Smooth muscle cell (in vitro differentiated cells): ENCODE measurements at regions not wholly inside any gene's neighbourhood (a gene's known extent, or its start where the extent isn't known, plus 50 kb on each side); places are given as distances from the start of the nearest gene placed in this dataset.

ENCODE experiments used
- DNase-seq: peaks from one replicate; lab custom pipeline; 2025; ENCODE audit not compliant: unreplicated experiment; lab: John Stamatoyannopoulos, UW
- H2AFZ ChIP-seq: fragments of 200-600 bp; sonication (generic); 2 replicates; pipeline ENCODE4 v1.6.0; 2016; ENCODE audit warnings: antibody characterized with exemption, low read depth, mild to moderate bottlenecking
- H3F3A ChIP-seq: fragments of 200-600 bp; sonication (generic); 2 replicates; pipeline ENCODE4 v1.6.0; 2017; ENCODE audit warnings: antibody characterized with exemption, low read depth
- H3K27ac ChIP-seq: fragments of 200-600 bp; sonication (generic); 2 replicates; pipeline ENCODE4 v1.5.1; 2016; ENCODE audit warnings: low read depth, mild to moderate bottlenecking
- H3K27me3 ChIP-seq: fragments of 200-600 bp; sonication (generic); 2 replicates; pipeline ENCODE4 v1.6.1; 2016; ENCODE audit warnings: low read depth, mild to moderate bottlenecking
- H3K36me3 ChIP-seq: fragments of 200-600 bp; sonication (generic); 2 replicates; pipeline ENCODE4 v1.5.1; 2016; ENCODE audit warnings: low read depth
- H3K4me1 ChIP-seq: fragments of 200-600 bp; sonication (generic); 2 replicates; pipeline ENCODE4 v1.5.1; 2016; ENCODE audit warnings: low read depth
- H3K4me2 ChIP-seq: fragments of 200-600 bp; sonication (generic); 2 replicates; pipeline ENCODE4 v1.6.0; 2016; ENCODE audit warnings: mild to moderate bottlenecking
- H3K4me3 ChIP-seq: fragments of 200-600 bp; sonication (generic); 2 replicates; pipeline ENCODE4 v1.5.1; 2016; ENCODE audit warnings: mild to moderate bottlenecking
- H3K79me2 ChIP-seq: fragments of 200-600 bp; sonication (generic); 2 replicates; pipeline ENCODE4 v1.6.0; 2016; ENCODE audit warnings: low read depth, mild to moderate bottlenecking
- H3K9ac ChIP-seq: fragments of 200-600 bp; sonication (generic); 2 replicates; pipeline ENCODE4 v1.6.0; 2016; ENCODE audit warnings: low read depth
- H3K9me3 ChIP-seq: fragments of 200-600 bp; sonication (generic); replicated peaks from 2 replicates; pipeline ENCODE4 v1.5.1; 2016; ENCODE audit warnings: low read depth
- H4K20me1 ChIP-seq: fragments of 200-600 bp; sonication (generic); 2 replicates; pipeline ENCODE4 v1.6.0; 2016; ENCODE audit warnings: low read depth
- CTCF ChIP-seq: fragments of 200-600 bp; sonication (generic); IDR thresholded peaks from 2 replicates; pipeline ENCODE4 v1.5.1; 2017; ENCODE audit warnings: borderline replicate concordance, mild to moderate bottlenecking, antibody characterized with exemption; ENCODE audit not compliant: insufficient read depth, poor library complexity, severe bottlenecking
- WGBS: methylation state at CpG from one replicate; pipeline ENCODE4 v1.1.7; 2016; ENCODE audit warnings: low lambda C conversion rate; 5-methylcytosine and 5-hydroxymethylcytosine counted together

DNA sequence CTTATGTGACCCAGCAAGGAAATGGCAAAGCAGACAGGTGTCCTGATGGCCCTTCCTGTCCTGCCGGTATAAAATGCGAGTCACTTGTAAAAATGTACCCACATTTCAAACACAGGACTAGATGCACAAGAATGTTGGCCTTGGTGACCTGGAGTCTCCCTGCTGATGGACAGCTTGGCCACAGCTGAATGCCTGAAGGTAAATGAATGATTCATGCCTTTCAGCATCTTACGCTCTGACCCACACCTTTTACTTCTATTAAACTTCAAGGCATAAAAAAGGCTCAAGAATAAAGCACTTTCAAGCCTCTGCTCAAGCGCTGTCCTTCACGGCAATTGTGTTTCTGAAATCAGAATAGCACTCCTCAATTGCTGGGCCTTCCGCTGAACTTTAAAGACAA, 228.0 kb upstream of the SLCO3A1 start:
- H3K27me3 ChIP-seq, result no peaks in the 10 kb centered on the region
- H3K4me1 ChIP-seq, result peaks cover 14% of the 10 kb centered on the region
- 69% methylated on average over 6 of the region's 6 CpGs for WGBS
- no peaks in the 10 kb centered on the region for H3K9me3 ChIP-seq
- no peak overlapping the region for H3K4me3 ChIP-seq
- no peak overlapping the region for H2AFZ ChIP-seq
- no peak for TF ChIP-seq CTCF
- H3K36me3 ChIP-seq, result no peaks in the 10 kb centered on the region
- no peaks in the 10 kb centered on the region for H4K20me1 ChIP-seq
- H3K27ac ChIP-seq, result no peak overlapping the region
- H3F3A ChIP-seq, result no peaks in the 10 kb centered on the region
- no peak for DNase-seq
- no peak overlapping the region for H3K9ac ChIP-seq
- H3K4me2 ChIP-seq, result no peak overlapping the region
- no peaks in the 10 kb centered on the region for H3K79me2 ChIP-seq

- no peak for TF ChIP-seq CTCF
- Histone ChIP-seq H4K20me1 (no peaks in the 10 kb centered on the region), H3K27ac (no peak overlapping the region), H3K4me2 (no peak overlapping the region), H3K27me3 (no peaks in the 10 kb centered on the region), H3K9me3 (no peaks in the 10 kb centered on the region), H3K4me3 (no peak overlapping the region), H3K4me1 (peaks cover 9% of the 10 kb centered on the region), H3K36me3 (no peaks in the 10 kb centered on the region), H3K9ac (no peak overlapping the region), H3K79me2 (no peaks in the 10 kb centered on the region), H2AFZ (no peak overlapping the region), H3F3A (no peaks in the 10 kb centered on the region)
- WGBS, result 61% methylated on average over 11 of the region's 11 CpGs
- DNase-seq, result no peak
Observed at GRCh38 chr15:91627473-91628278, 225.8 kb upstream of the SLCO3A1 start.

GRCh38 chr15:91630090-91630489, 223.4 kb upstream of the SLCO3A1 start:
- no peak overlapping the region for H3K4me3 ChIP-seq
- no peak overlapping the region for H2AFZ ChIP-seq
- H3K4me2 ChIP-seq, result no peak overlapping the region
- no peaks in the 10 kb centered on the region for H4K20me1 ChIP-seq
- H3K27ac ChIP-seq, result no peak overlapping the region
- H3K9me3 ChIP-seq, result no peaks in the 10 kb centered on the region
- H3K79me2 ChIP-seq, result no peaks in the 10 kb centered on the region
- WGBS, result 86% methylated on average over 6 of the region's 6 CpGs
- no peak overlapping the region for H3K9ac ChIP-seq
- peaks cover 5% of the 10 kb centered on the region for H3K4me1 ChIP-seq
- no peaks in the 10 kb centered on the region for H3K36me3 ChIP-seq
- H3F3A ChIP-seq, result no peaks in the 10 kb centered on the region
- TF ChIP-seq CTCF, result no peak
- DNase-seq, result no peak
- H3K27me3 ChIP-seq, result no peaks in the 10 kb centered on the region

GRCh38 chr15:91632176-91632575, 221.3 kb upstream of the SLCO3A1 start:
- H2AFZ ChIP-seq, result no peak overlapping the region
- no peak overlapping the region for H3K4me3 ChIP-seq
- no peaks in the 10 kb centered on the region for H3F3A ChIP-seq
- DNase-seq, result no peak
- no peaks in the 10 kb centered on the region for H3K79me2 ChIP-seq
- no peak for TF ChIP-seq CTCF
- H3K36me3 ChIP-seq, result no peaks in the 10 kb centered on the region
- no peaks in the 10 kb centered on the region for H4K20me1 ChIP-seq
- H3K4me1 ChIP-seq, result no peaks in the 10 kb centered on the region
- no peaks in the 10 kb centered on the region for H3K9me3 ChIP-seq
- H3K27me3 ChIP-seq, result no peaks in the 10 kb centered on the region
- WGBS, result 93% methylated on average over 2 of the region's 2 CpGs
- no peak overlapping the region for H3K4me2 ChIP-seq
- H3K9ac ChIP-seq, result no peak overlapping the region
- H3K27ac ChIP-seq, result no peak overlapping the region
